Mucosa of descending colon (tissue), 3 donors: ENCODE measurements at regions not wholly inside any gene's neighbourhood (a gene's known extent, or its start where the extent isn't known, plus 50 kb on each side); places are given as distances from the start of the nearest gene placed in this dataset.

Experiments used
- ATAC-seq: fragments of 200-7000 bp; cut with Tn5 transposase; one replicate; pipeline ENCODE4 v1.9.1; 2020; ENCODE audit warnings: mild to moderate bottlenecking, moderate library complexity
- DNase-seq, 3 donors: peaks; one replicate each; pipeline ENCODE4 v3.0.0-alpha.2; 2020
- H3K36me3 ChIP-seq: fragments of 200-600 bp; one replicate; pipeline ENCODE4 v1.8.0; 2021; ENCODE audit warnings: low read depth, mild to moderate bottlenecking
- H3K4me1 ChIP-seq: fragments of 200-600 bp; one replicate; pipeline ENCODE4 v1.8.0; 2021; ENCODE audit warnings: low read depth, mild to moderate bottlenecking
- H3K4me3 ChIP-seq: fragments of 200-600 bp; one replicate; pipeline ENCODE4 v1.8.0; 2021; ENCODE audit warnings: mild to moderate bottlenecking
- H3K9me3 ChIP-seq: fragments of 200-600 bp; one replicate; pipeline ENCODE4 v1.8.0; 2021; ENCODE audit warnings: mild to moderate bottlenecking
- CTCF ChIP-seq: fragments of 200-600 bp; IDR thresholded peaks from one replicate; pipeline ENCODE4 v1.8.0; 2022; ENCODE audit warnings: antibody characterized with exemption, mild to moderate bottlenecking
- intact Hi-C, 2 donors: fragments of 100-400 bp; cut with DNase I in 1 of 2; cut with micrococcal nuclease in 1 of 2; formaldehyde crosslinking; loops; one replicate each; pipeline versions ENCODE4 v1.11.0 to v1.11.1; 2022; cut with DNase I, micrococcal nuclease
- donor health status: DM: no; HTN: no; CAD: no; lungs with moderate emphysema.
- donor health status: DM: no; HTN: no; CAD: no.
- donor health status: DM: no; HTN: yes; CAD: no.

- no peak for DNase-seq
- Histone ChIP-seq H3K9me3 (peaks cover 20% of the 10 kb centered on the region), H3K4me3 (no peak overlapping the region), H3K36me3 (no peaks in the 10 kb centered on the region), H3K4me1 (no peaks in the 10 kb centered on the region)
- no peak for ATAC-seq
- intact Hi-C loops: no loop called here
- no peak for TF ChIP-seq CTCF
Measured at GRCh38 chr10:83527934-83528333, 611.4 kb upstream of the GHITM start.

GRCh38 chr10:83533290-83533689 lies 606.0 kb upstream of the GHITM start:
- H3K4me3 ChIP-seq: no peak overlapping the region
- no peak for TF ChIP-seq CTCF
- intact Hi-C loops: no loop called here
- peaks cover 5% of the 10 kb centered on the region for H3K9me3 ChIP-seq
- ATAC-seq (no peak), DNase-seq (no peak)
- no peaks in the 10 kb centered on the region for H3K4me1 ChIP-seq
- no peaks in the 10 kb centered on the region for H3K36me3 ChIP-seq

GRCh38 chr10:83536426-83536825 lies 602.9 kb upstream of the GHITM start:
- H3K4me3 ChIP-seq: no peak overlapping the region
- DNase-seq (no peak), ATAC-seq (no peak)
- H3K9me3 ChIP-seq: no peaks in the 10 kb centered on the region
- no peaks in the 10 kb centered on the region for H3K36me3 ChIP-seq
- intact Hi-C loops: no loop called here
- H3K4me1 ChIP-seq: no peaks in the 10 kb centered on the region
- no peak for TF ChIP-seq CTCF

GRCh38 chr10:83538047-83538446 lies 601.3 kb upstream of the GHITM start:
- no peak for DNase-seq
- TF ChIP-seq CTCF: no peak
- Histone ChIP-seq H3K9me3 (no peaks in the 10 kb centered on the region), H3K4me1 (no peaks in the 10 kb centered on the region), H3K36me3 (no peaks in the 10 kb centered on the region), H3K4me3 (no peak overlapping the region)
- intact Hi-C loops: no loop called here
- no peak for ATAC-seq

GRCh38 chr10:83539528-83540308 lies 599.6 kb upstream of the GHITM start:
- Histone ChIP-seq H3K9me3 (no peaks in the 10 kb centered on the region), H3K36me3 (no peaks in the 10 kb centered on the region), H3K4me1 (no peaks in the 10 kb centered on the region), H3K4me3 (no peak overlapping the region)
- DNase-seq (peak in 2 of 3 donors; percentile 7 to 56), ATAC-seq (peak; percentile 48)
- no peak for TF ChIP-seq CTCF
- intact Hi-C loops: no loop called here
